K562 (cell line): ENCODE measurements at regions not wholly inside any gene's neighbourhood (a gene's known extent, or its start where the extent isn't known, plus 50 kb on each side); places are given as distances from the start of the nearest gene placed in this dataset.

Experiments used
- ATAC-seq: fragments of 200-7000 bp; cut with Tn5 transposase; 3 replicates; pipeline ENCODE4 v1.9.1; 2020; ENCODE audit warnings: moderate library complexity
- BruUV-seq: library from RNA; stranded (reverse); fragments of 400-500 nt; replicated peaks from 2 replicates; lab custom pipeline; 2021; lab: Mats Ljungman, UMichigan
- CTCF ChIA-PET: fragments of 300-600 bp; formaldehyde crosslinking; extraction: SDS; loops from one replicate; lab custom pipeline; 2021; ENCODE audit warnings: low intra/inter-chr PET ratio; lab: Yijun Ruan, JAX
- POLR2A ChIA-PET: fragments of 300-600, 350-650 bp; sonication (Branson Sonifier 250); formaldehyde crosslinking; extraction: SDS; loops from one replicate; lab custom pipeline; 2021; ENCODE audit warnings: antibody characterized with exemption, inconsistent platforms; lab: Yijun Ruan, JAX
- DNase-seq, 4 experiments: peaks; one replicate each; pipeline versions ENCODE4 v3.0.0 to v3.0.0-alpha.2; 2011 to 2018; ENCODE audit warnings: low spot score in 3 of 4, mixed read lengths in 3 of 4; ENCODE audit errors: extremely low read depth in 1 of 4
- FAIRE-seq: peaks from 2 replicates; lab custom pipeline; 2011; peaks lifted over from hg19 to GRCh38; lab: Jason Lieb, UNC
- H2AFZ ChIP-seq: 2 replicates; pipeline ENCODE4 v1.6.0; 2011; ENCODE audit warnings: low read depth, low read length, control low read depth, inconsistent platforms
- H3K27ac ChIP-seq: fragments of 200-600 bp; 3 replicates; pipeline ENCODE4 v1.8.0; 2011; ENCODE audit warnings: low read depth, mild to moderate bottlenecking, control low read depth, inconsistent platforms, low read length, moderate library complexity, mixed read lengths; ENCODE audit errors: extremely low read depth
- H3K27me3 ChIP-seq, 2 experiments: fragments of 300-600 bp in 1 of 2; 2 replicates in 1 of 2; 3 replicates in 1 of 2; pipeline versions ENCODE4 v1.6.0 to v1.8.0; 2011; ENCODE audit warnings: inconsistent platforms in 2 of 2, low read length in 2 of 2, mild to moderate bottlenecking in 1 of 2, mixed read lengths in 1 of 2, moderate library complexity in 1 of 2; ENCODE audit not compliant: control insufficient read depth in 2 of 2, insufficient read depth in 2 of 2
- H3K36me3 ChIP-seq: fragments of 300-600 bp; 3 replicates; pipeline ENCODE4 v1.8.0; 2011; ENCODE audit warnings: mild to moderate bottlenecking, low read length, inconsistent platforms; ENCODE audit not compliant: control insufficient read depth, insufficient read depth
- H3K4me1 ChIP-seq, 2 experiments: fragments of 200-600 bp in 1 of 2; replicated peaks in 1 of 2; 2 replicates in 1 of 2; 3 replicates in 1 of 2; pipeline versions ENCODE4 v1.5.1 to v1.8.0; 2011; ENCODE audit warnings: inconsistent platforms in 2 of 2, low read length in 2 of 2, mild to moderate bottlenecking in 1 of 2, mixed read lengths in 1 of 2, moderate library complexity in 1 of 2; ENCODE audit not compliant: control insufficient read depth in 2 of 2, insufficient read depth in 2 of 2
- H3K4me2 ChIP-seq: 2 replicates; pipeline ENCODE4 v1.6.1; 2011; ENCODE audit warnings: low read length, control low read depth, inconsistent platforms, mixed read lengths; ENCODE audit not compliant: insufficient read depth
- H3K4me3 ChIP-seq: fragments of 200-600 bp; sonication (generic), shearing (Covaris generic); 2 replicates; pipeline ENCODE4 v1.5.1; 2016; ENCODE audit warnings: control low read depth, inconsistent platforms
- H3K79me2 ChIP-seq: fragments of 200-600 bp; 3 replicates; pipeline ENCODE4 v1.8.0; 2011; ENCODE audit warnings: low read length, inconsistent platforms; ENCODE audit not compliant: control insufficient read depth, insufficient read depth
- H3K9ac ChIP-seq, 2 experiments: 2 replicates each; pipeline versions ENCODE4 v1.6.0 to v1.6.1; 2011; ENCODE audit warnings: low read depth in 2 of 2, low read length in 2 of 2, control low read depth in 1 of 2, inconsistent platforms in 1 of 2, mild to moderate bottlenecking in 1 of 2, mixed read lengths in 1 of 2; ENCODE audit not compliant: insufficient read depth in 1 of 2
- H3K9me1 ChIP-seq: one replicate; pipeline ENCODE4 v1.6.0; 2011; ENCODE audit warnings: inconsistent platforms, mild to moderate bottlenecking, low read length, moderate library complexity; ENCODE audit not compliant: control insufficient read depth, insufficient read depth
- H3K9me3 ChIP-seq: replicated peaks from 2 replicates; pipeline ENCODE4 v1.5.1; 2011; ENCODE audit warnings: low read depth, low read length, inconsistent platforms; ENCODE audit not compliant: control insufficient read depth, insufficient read depth
- H4K20me1 ChIP-seq: replicated peaks from 2 replicates; pipeline ENCODE4 v1.6.1; 2011; ENCODE audit warnings: low read length, inconsistent platforms, mixed read lengths; ENCODE audit not compliant: control insufficient read depth, insufficient read depth
- BHLHE40 ChIP-seq: IDR thresholded peaks from 2 replicates; pipeline ENCODE4 v1.6.1; 2011; ENCODE audit warnings: low read length, improper control_type of control experiment
- CBFA2T2 ChIP-seq: fragments of 450-650 bp; conservative IDR thresholded peaks from 2 replicates; pipeline ENCODE4 v1.6.1; 2017; ENCODE audit warnings: mild to moderate bottlenecking
- E2F6 ChIP-seq, 2 experiments: IDR thresholded peaks; 2 replicates each; pipeline ENCODE4 v1.6.1; 2011; ENCODE audit warnings: borderline replicate concordance in 1 of 2, control low read depth in 1 of 2, low read depth in 1 of 2, low read length in 1 of 2, mild to moderate bottlenecking in 1 of 2, mixed read lengths in 1 of 2, moderate library complexity in 1 of 2; ENCODE audit not compliant: insufficient read depth in 1 of 2, insufficient read length in 1 of 2, poor library complexity in 1 of 2, severe bottlenecking in 1 of 2; ENCODE audit errors: extremely low read depth in 1 of 2
- NR0B1 ChIP-seq: fragments of 450-650 bp; IDR thresholded peaks from one replicate; pipeline ENCODE4 v1.6.1; 2018; ENCODE audit warnings: mild to moderate bottlenecking, moderate library complexity; ENCODE audit not compliant: partially characterized antibody
- SOX6 ChIP-seq: fragments of 450-650 bp; IDR thresholded peaks from 2 replicates; pipeline ENCODE4 v1.6.1; 2014; ENCODE audit warnings: mild to moderate bottlenecking
- SPI1 ChIP-seq: IDR thresholded peaks from 2 replicates; pipeline ENCODE4 v1.6.1; 2011; ENCODE audit warnings: low read depth, low read length, control low read depth, borderline replicate concordance
- U2AF1 ChIP-seq: fragments of 200-400 bp; formaldehyde crosslinking; optimal IDR thresholded peaks from 2 replicates; pipeline ENCODE3; 2017; ENCODE audit warnings: mild to moderate bottlenecking, low read depth, low read length, moderate library complexity
- ZBTB12 ChIP-seq: fragments of 250-450 bp; sonication (Bioruptor Pico); IDR thresholded peaks from 2 replicates; pipeline ENCODE4 v1.4.0; 2020
- ZNF184 ChIP-seq: sonication (generic); formaldehyde crosslinking; IDR thresholded peaks from 2 replicates; pipeline ENCODE4 v1.5.0; 2020; ENCODE audit warnings: missing genetic modification reagents
- ZNF431 ChIP-seq: sonication (generic); formaldehyde crosslinking; IDR thresholded peaks from 2 replicates; pipeline ENCODE4 v1.8.0; 2022; ENCODE audit warnings: mild to moderate bottlenecking, missing genetic modification reagents
- ZNF436 ChIP-seq: fragments of 250-450, 450-650 bp; sonication (Bioruptor Pico); formaldehyde crosslinking; IDR thresholded peaks from 2 replicates; pipeline ENCODE4 v1.7.0; 2020; ENCODE audit warnings: mild to moderate bottlenecking
- ZNF589 ChIP-seq: fragments of 200-800 bp; sonication (Bioruptor generic); IDR thresholded peaks from 2 replicates; pipeline ENCODE4 v1.6.1; 2016; ENCODE audit warnings: low read depth, missing genetic modification characterization, missing compliant biosample characterization
- ZNF668 ChIP-seq: fragments of 250-450 bp; sonication (Bioruptor Pico); IDR thresholded peaks from 2 replicates; pipeline ENCODE4 v1.8.0; 2022; ENCODE audit warnings: mild to moderate bottlenecking, inconsistent platforms
- WGBS: fragments of 100-300 bp; shearing (Covaris generic); methylation state at CpG from one replicate; pipeline ENCODE4 v1.1.6; 2016; ENCODE audit warnings: low coverage, mixed read lengths; ENCODE audit not compliant: insufficient coverage; ENCODE audit errors: missing lambda C conversion rate; 5-methylcytosine and 5-hydroxymethylcytosine counted together
- in situ Hi-C: fragments of 300-500 bp; cut with MboI; formaldehyde crosslinking; loops from 4 replicates; pipeline ENCODE4 v1.15.0; 2018; ENCODE audit warnings: inconsistent platforms, mixed read lengths
- intact Hi-C: fragments of 100-400 bp; cut with micrococcal nuclease; formaldehyde crosslinking; loops from 2 replicates; pipeline ENCODE4 v1.14.2; 2022
- TF ChIP-seq, protein P1 (sequence below): fragments of 250-450 bp; sonication (Bioruptor Pico); IDR thresholded peaks from 2 replicates; pipeline ENCODE4 v1.8.0; 2022; ENCODE audit warnings: inconsistent platforms, mild to moderate bottlenecking, moderate library complexity, borderline replicate concordance
- TF ChIP-seq, protein P2 (sequence below): fragments of 450-650 bp; IDR thresholded peaks from 2 replicates; pipeline ENCODE4 v1.6.1; 2018; ENCODE audit not compliant: partially characterized antibody

DNA sequence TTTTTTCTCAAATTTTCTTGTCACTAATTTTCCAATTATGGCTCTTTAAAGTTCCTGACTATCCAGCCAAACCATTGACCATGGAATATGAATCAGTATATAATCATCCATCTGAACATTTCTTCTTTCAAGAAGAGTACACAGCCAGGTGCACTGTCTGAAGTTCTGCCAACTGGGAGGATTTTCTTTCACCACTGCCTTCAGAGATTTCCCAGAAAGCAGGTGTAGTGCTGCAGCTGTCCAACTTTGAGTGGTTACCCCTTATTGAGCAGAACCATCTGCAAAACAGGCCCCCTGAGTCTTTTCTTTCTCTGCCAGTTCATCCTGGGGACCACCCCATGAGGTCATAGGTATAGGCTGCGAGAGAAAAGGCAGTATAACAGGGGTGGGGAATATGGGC is 1213.2 kb downstream of the RAPGEF2 start:
- in situ Hi-C loops (no loop called here), intact Hi-C loops (no loop called here)
- BruUV-seq: no TSS peak
- Histone ChIP-seq H3K4me3 (no peak overlapping the region), H4K20me1 (no peaks in the 10 kb centered on the region), H2AFZ (no peak overlapping the region), H3K27me3 (no peaks in the 10 kb centered on the region), H3K9me3 (no peaks in the 10 kb centered on the region), H3K9ac (no peak overlapping the region), H3K79me2 (no peaks in the 10 kb centered on the region), H3K4me1 (no peaks in the 10 kb centered on the region), H3K4me2 (no peak overlapping the region), H3K36me3 (no peaks in the 10 kb centered on the region), H3K9me1 (no peaks in the 10 kb centered on the region), H3K27ac (no peak overlapping the region)
- no peak for ATAC-seq
- POLR2A ChIA-PET: no interaction called here
- no peak for DNase-seq
- WGBS: no CpG with 5 or more reads among the region's 1 CpG
- CTCF ChIA-PET: no interaction called here
- FAIRE-seq: no peak
- TF ChIP-seq NR0B1 (no peak), ZNF184 (CRISPR knock-in tag) (no peak), ZNF431 (no peak), ZBTB12 (CRISPR knock-in tag) (no peak), CBFA2T2 (no peak), ZNF668 (no peak), BHLHE40 (no peak), ZNF589 (CRISPR knock-in tag) (no peak), SOX6 (no peak), U2AF1 (no peak), ZNF436 (CRISPR knock-in tag) (no peak), E2F6 (IDR thresholded peaks at IDR 0.05; ENCODE audit: borderline replicate concordance in 1 of 2, extremely low read depth in 1 of 2, insufficient read depth in 1 of 2, insufficient read length in 1 of 2, low read depth in 1 of 2, low read length in 1 of 2, poor library complexity in 1 of 2, severe bottlenecking in 1 of 2) (no peak), SPI1 (no peak)
- TF ChIP-seq, protein P1, sequence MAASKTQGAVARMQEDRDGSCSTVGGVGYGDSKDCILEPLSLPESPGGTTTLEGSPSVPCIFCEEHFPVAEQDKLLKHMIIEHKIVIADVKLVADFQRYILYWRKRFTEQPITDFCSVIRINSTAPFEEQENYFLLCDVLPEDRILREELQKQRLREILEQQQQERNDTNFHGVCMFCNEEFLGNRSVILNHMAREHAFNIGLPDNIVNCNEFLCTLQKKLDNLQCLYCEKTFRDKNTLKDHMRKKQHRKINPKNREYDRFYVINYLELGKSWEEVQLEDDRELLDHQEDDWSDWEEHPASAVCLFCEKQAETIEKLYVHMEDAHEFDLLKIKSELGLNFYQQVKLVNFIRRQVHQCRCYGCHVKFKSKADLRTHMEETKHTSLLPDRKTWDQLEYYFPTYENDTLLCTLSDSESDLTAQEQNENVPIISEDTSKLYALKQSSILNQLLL (CRISPR knock-in tag): no peak
- TF ChIP-seq, protein P2, sequence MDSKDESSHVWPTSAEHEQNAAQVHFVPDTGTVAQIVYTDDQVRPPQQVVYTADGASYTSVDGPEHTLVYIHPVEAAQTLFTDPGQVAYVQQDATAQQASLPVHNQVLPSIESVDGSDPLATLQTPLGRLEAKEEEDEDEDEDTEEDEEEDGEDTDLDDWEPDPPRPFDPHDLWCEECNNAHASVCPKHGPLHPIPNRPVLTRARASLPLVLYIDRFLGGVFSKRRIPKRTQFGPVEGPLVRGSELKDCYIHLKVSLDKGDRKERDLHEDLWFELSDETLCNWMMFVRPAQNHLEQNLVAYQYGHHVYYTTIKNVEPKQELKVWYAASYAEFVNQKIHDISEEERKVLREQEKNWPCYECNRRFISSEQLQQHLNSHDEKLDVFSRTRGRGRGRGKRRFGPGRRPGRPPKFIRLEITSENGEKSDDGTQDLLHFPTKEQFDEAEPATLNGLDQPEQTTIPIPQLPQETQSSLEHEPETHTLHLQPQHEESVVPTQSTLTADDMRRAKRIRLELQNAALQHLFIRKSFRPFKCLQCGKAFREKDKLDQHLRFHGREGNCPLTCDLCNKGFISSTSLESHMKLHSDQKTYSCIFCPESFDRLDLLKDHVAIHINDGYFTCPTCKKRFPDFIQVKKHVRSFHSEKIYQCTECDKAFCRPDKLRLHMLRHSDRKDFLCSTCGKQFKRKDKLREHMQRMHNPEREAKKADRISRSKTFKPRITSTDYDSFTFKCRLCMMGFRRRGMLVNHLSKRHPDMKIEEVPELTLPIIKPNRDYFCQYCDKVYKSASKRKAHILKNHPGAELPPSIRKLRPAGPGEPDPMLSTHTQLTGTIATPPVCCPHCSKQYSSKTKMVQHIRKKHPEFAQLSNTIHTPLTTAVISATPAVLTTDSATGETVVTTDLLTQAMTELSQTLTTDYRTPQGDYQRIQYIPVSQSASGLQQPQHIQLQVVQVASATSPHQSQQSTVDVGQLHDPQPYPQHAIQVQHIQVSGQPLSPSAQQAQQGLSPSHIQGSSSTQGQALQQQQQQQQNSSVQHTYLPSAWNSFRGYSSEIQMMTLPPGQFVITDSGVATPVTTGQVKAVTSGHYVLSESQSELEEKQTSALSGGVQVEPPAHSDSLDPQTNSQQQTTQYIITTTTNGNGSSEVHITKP: no peak
